GM23338 (cell line): ENCODE measurements at regions not wholly inside any gene's neighbourhood (a gene's known extent, or its start where the extent isn't known, plus 50 kb on each side); places are given as distances from the start of the nearest gene placed in this dataset.
"Not testable (repeated sequence)": the region's sequence is repeated elsewhere in the genome, so short reads cannot be mapped to it uniquely, and the experiment has no call there.

Experiments used
- EZH2 ChIP-seq: fragments of 200-600 bp; sonication (generic); IDR thresholded peaks from one replicate; pipeline ENCODE4 v1.8.0; 2017; ENCODE audit warnings: antibody characterized with exemption, mild to moderate bottlenecking, low read depth; ENCODE audit not compliant: unreplicated experiment
- JUNB ChIP-seq: IDR thresholded peaks from one replicate; pipeline ENCODE4 v1.6.1; 2016; ENCODE audit warnings: antibody characterized with exemption; ENCODE audit not compliant: unreplicated experiment
- POLR2AphosphoS5 ChIP-seq: IDR thresholded peaks from 2 replicates; pipeline ENCODE4 v1.6.1; 2016; ENCODE audit warnings: antibody characterized with exemption, low read depth
- ZNF331 ChIP-seq: fragments of 250-450 bp; sonication (Bioruptor Pico); IDR thresholded peaks from 2 replicates; pipeline ENCODE4 v1.5.0; 2020; ENCODE audit warnings: low read depth, mild to moderate bottlenecking, moderate library complexity
- TF ChIP-seq, protein P1 (sequence below), 2 experiments: fragments of 200-600 bp in 1 of 2; sonication (generic) in 1 of 2; conservative IDR thresholded peaks; 2 replicates each; pipeline versions ENCODE4 v1.5.1 to v1.6.1; 2016 to 2017; ENCODE audit warnings: antibody characterized with exemption in 2 of 2, low read depth in 2 of 2, mild to moderate bottlenecking in 2 of 2, moderate library complexity in 1 of 2
- TF ChIP-seq, protein P2 (sequence below): IDR thresholded peaks from one replicate; pipeline ENCODE4 v1.6.1; 2018; ENCODE audit warnings: antibody characterized with exemption; ENCODE audit not compliant: unreplicated experiment
- TF ChIP-seq, protein P3 (sequence below): IDR thresholded peaks from 2 replicates; pipeline ENCODE4 v1.6.1; 2016; ENCODE audit warnings: antibody characterized with exemption

DNA sequence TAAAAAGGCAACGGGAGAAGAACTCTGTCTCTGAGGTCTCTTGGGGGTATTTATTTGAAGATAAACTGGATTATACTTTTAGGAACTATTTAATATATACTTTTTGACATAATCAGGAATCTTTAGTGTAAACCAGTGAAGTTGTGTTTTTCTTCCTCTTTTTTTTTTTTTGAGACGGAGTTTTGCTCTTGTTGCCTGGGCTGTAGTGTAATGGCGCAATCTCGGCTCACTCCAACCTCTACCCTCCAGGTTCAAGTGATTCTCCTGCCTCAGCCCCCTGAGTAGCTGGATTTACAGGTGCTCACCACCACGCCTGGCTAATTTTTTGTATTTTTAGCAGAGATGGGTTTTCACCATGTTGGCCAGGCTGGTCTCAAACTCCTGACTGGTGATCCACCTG lies 68.5 kb upstream of the MAN2A1 start:
- TF ChIP-seq, protein P1, sequence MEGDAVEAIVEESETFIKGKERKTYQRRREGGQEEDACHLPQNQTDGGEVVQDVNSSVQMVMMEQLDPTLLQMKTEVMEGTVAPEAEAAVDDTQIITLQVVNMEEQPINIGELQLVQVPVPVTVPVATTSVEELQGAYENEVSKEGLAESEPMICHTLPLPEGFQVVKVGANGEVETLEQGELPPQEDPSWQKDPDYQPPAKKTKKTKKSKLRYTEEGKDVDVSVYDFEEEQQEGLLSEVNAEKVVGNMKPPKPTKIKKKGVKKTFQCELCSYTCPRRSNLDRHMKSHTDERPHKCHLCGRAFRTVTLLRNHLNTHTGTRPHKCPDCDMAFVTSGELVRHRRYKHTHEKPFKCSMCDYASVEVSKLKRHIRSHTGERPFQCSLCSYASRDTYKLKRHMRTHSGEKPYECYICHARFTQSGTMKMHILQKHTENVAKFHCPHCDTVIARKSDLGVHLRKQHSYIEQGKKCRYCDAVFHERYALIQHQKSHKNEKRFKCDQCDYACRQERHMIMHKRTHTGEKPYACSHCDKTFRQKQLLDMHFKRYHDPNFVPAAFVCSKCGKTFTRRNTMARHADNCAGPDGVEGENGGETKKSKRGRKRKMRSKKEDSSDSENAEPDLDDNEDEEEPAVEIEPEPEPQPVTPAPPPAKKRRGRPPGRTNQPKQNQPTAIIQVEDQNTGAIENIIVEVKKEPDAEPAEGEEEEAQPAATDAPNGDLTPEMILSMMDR (conservative IDR thresholded peaks at IDR 0.05; ENCODE audit: low read depth in 2 of 2), result not testable (repeated sequence)
- TF ChIP-seq, protein P2, sequence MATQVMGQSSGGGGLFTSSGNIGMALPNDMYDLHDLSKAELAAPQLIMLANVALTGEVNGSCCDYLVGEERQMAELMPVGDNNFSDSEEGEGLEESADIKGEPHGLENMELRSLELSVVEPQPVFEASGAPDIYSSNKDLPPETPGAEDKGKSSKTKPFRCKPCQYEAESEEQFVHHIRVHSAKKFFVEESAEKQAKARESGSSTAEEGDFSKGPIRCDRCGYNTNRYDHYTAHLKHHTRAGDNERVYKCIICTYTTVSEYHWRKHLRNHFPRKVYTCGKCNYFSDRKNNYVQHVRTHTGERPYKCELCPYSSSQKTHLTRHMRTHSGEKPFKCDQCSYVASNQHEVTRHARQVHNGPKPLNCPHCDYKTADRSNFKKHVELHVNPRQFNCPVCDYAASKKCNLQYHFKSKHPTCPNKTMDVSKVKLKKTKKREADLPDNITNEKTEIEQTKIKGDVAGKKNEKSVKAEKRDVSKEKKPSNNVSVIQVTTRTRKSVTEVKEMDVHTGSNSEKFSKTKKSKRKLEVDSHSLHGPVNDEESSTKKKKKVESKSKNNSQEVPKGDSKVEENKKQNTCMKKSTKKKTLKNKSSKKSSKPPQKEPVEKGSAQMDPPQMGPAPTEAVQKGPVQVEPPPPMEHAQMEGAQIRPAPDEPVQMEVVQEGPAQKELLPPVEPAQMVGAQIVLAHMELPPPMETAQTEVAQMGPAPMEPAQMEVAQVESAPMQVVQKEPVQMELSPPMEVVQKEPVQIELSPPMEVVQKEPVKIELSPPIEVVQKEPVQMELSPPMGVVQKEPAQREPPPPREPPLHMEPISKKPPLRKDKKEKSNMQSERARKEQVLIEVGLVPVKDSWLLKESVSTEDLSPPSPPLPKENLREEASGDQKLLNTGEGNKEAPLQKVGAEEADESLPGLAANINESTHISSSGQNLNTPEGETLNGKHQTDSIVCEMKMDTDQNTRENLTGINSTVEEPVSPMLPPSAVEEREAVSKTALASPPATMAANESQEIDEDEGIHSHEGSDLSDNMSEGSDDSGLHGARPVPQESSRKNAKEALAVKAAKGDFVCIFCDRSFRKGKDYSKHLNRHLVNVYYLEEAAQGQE, result not testable (repeated sequence)
- TF ChIP-seq ZNF331 (CRISPR knock-in tag); EZH2; POLR2AphosphoS5; JUNB: not testable (repeated sequence)
- TF ChIP-seq, protein P3, sequence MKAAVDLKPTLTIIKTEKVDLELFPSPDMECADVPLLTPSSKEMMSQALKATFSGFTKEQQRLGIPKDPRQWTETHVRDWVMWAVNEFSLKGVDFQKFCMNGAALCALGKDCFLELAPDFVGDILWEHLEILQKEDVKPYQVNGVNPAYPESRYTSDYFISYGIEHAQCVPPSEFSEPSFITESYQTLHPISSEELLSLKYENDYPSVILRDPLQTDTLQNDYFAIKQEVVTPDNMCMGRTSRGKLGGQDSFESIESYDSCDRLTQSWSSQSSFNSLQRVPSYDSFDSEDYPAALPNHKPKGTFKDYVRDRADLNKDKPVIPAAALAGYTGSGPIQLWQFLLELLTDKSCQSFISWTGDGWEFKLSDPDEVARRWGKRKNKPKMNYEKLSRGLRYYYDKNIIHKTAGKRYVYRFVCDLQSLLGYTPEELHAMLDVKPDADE, result not testable (repeated sequence)
